ENCODE measurements at regions not wholly inside any gene's neighbourhood (a gene's known extent, or its start where the extent isn't known, plus 50 kb on each side); places are given as distances from the start of the nearest gene placed in this dataset.
A peak's percentile ranks its signal among the peaks of the same experiment; 100 is the strongest.

GRCh38 chr2:239499726-239500573, 99.1 kb upstream of the HDAC4 start:
- no peak for DNase-seq (ENCODE audit: low read depth)
- in situ Hi-C loops (cut with HindIII; ENCODE audit: low pct_unique_long_range_greater_than_20kb, low sequenced_read_pairs) = no loop called here

DNA sequence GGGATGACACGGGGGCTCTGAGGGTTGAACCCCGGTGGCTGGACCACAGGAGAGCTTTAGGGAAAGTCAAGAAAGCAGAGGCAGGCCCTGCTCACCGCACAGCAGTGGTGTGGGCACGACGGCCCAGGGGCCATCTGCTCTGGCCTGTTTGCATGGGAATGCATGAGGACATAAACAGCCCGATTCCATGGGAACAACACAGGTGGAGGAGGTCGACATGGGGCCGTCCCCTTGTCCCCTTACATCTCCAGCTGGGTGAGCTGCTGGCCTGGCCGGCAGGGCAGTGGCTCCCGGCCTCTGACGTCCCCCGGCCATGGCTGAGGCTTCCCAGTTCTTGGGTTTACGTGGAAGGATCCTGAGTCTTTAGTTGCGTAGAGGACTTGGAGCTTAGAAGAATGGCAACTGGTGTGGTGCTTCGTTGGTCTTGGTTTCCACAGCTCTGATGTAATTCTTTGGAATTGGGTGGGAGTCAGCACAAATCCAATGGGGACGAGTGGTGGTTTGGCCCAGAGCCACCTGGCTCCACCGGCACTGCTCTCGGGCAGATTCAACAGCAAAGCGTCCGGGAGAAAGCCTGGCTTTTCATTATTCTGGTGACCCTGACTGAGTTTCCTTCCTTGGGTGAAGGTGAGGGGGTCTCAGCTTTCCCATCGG, 98.3 kb upstream of the HDAC4 start:
- in situ Hi-C loops (cut with HindIII; ENCODE audit: low pct_unique_long_range_greater_than_20kb, low sequenced_read_pairs) = no loop called here
- DNase-seq (ENCODE audit: low read depth) = no peak

DNA sequence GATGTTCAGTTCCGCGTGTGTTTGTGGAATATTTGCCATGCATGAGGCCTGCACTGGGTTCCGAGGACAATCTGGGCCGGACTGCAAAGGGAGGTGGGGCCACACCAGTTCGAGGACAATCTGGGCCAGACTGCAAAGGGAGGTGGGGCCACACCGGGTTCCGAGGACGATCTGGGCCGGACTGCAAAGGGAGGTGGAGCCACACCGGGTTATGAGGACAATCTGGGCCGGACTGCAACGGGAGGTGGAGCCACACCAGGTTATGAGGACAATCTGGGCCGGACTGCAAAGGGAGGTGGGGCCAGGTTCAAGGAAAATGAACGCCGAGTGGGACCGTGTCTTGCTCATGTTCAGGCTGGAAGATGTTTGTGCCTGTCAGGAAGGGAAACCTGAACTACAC, 97.8 kb upstream of the HDAC4 start:
- DNase-seq (ENCODE audit: low read depth) = no peak
- in situ Hi-C loops (cut with HindIII; ENCODE audit: low pct_unique_long_range_greater_than_20kb, low sequenced_read_pairs) = no loop called here

GRCh38 chr2:239496700-239497099, 95.9 kb upstream of the HDAC4 start:
- peak; percentile 32 for DNase-seq (ENCODE audit: low read depth)
- in situ Hi-C loops (cut with HindIII; ENCODE audit: low pct_unique_long_range_greater_than_20kb, low sequenced_read_pairs) = no loop called here

GRCh38 chr2:239495791-239496233, 95.0 kb upstream of the HDAC4 start:
- DNase-seq (ENCODE audit: low read depth) = no peak
- in situ Hi-C loops (cut with HindIII; ENCODE audit: low pct_unique_long_range_greater_than_20kb, low sequenced_read_pairs) = no loop called here

- in situ Hi-C loops (cut with HindIII; ENCODE audit: low pct_unique_long_range_greater_than_20kb, low sequenced_read_pairs) = no loop called here
Measured at GRCh38 chr2:239495175-239495574, 94.4 kb upstream of the HDAC4 start.

DNA sequence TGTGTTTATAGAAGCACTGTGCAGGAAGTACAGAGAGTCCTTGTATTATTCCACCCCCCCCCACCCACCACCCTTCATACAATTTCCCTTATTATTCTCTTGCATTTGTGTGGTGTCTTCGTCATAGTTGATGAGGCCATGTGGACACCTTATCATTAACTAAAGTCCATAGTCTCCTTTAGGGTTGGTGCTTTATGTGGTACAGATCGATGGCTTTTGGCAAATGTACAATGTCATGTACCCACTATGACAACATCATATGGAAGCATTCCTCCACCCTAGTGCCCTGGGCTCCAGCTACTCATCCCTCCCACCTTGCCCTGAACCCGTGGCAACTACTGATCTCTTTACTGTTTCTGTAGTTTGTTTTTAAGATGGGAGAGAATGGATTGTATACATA, 93.8 kb upstream of the HDAC4 start:
- DNase-seq (ENCODE audit: low read depth) = no peak
- in situ Hi-C loops (cut with HindIII; ENCODE audit: low pct_unique_long_range_greater_than_20kb, low sequenced_read_pairs) = no loop called here

More at GRCh38 chr2:239495175-239495574, 94.4 kb upstream of the HDAC4 start:
- DNase-seq (ENCODE audit: low read depth) = no peak

- in situ Hi-C loops (cut with HindIII; ENCODE audit: low pct_unique_long_range_greater_than_20kb, low sequenced_read_pairs) = no loop called here
- no peak for DNase-seq (ENCODE audit: low read depth)
Measured at GRCh38 chr2:239489481-239489880, 88.7 kb upstream of the HDAC4 start.

GRCh38 chr2:239488125-239488524, 87.3 kb upstream of the HDAC4 start:
- no peak for DNase-seq (ENCODE audit: low read depth)
- in situ Hi-C loops (cut with HindIII; ENCODE audit: low pct_unique_long_range_greater_than_20kb, low sequenced_read_pairs) = no loop called here

- in situ Hi-C loops (cut with HindIII; ENCODE audit: low pct_unique_long_range_greater_than_20kb, low sequenced_read_pairs) = no loop called here
- DNase-seq (ENCODE audit: low read depth) = no peak
Measured at GRCh38 chr2:239487272-239487671, 86.5 kb upstream of the HDAC4 start.

GRCh38 chr2:239485622-239486021, 84.8 kb upstream of the HDAC4 start:
- in situ Hi-C loops (cut with HindIII; ENCODE audit: low pct_unique_long_range_greater_than_20kb, low sequenced_read_pairs) = no loop called here
- no peak for DNase-seq (ENCODE audit: low read depth)

DNA sequence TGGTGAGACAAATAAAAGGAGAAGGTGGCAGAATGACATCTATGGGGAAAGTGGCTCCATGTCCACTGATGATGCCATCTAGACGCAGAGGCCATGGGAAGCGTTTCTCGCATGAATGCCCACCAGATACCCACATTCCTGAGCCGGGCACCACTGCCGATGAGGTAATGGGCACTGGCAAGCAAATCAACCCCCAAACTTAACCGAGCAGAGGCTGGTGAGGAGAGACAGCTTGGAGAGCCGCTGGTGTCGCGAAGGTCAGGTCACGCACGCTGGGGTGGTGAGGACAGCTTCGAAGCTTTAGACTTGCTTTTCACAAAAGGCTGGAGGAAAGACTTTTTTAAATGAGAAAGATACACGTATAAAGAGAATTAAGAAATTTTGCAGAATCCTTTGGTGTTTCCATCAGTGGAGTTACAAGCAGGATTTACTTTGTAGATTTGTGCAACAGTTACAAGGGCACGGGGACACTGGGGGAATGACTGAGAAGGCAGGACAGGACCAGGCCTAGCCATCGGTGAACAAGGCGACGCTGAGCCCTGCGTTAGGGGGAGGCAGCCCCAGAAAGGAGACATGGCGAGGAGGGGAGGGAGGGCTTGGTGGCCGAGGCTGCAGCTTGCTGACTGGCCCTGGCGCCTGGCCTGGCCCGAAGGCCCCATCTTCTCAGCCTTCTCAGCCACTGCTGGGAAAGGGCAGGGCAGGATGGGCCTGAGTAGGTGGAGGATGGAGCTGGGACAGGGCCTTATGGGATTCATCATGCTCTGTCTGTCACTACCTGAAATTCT, 83.9 kb upstream of the HDAC4 start:
- in situ Hi-C loops (cut with HindIII; ENCODE audit: low pct_unique_long_range_greater_than_20kb, low sequenced_read_pairs) = no loop called here

DNA sequence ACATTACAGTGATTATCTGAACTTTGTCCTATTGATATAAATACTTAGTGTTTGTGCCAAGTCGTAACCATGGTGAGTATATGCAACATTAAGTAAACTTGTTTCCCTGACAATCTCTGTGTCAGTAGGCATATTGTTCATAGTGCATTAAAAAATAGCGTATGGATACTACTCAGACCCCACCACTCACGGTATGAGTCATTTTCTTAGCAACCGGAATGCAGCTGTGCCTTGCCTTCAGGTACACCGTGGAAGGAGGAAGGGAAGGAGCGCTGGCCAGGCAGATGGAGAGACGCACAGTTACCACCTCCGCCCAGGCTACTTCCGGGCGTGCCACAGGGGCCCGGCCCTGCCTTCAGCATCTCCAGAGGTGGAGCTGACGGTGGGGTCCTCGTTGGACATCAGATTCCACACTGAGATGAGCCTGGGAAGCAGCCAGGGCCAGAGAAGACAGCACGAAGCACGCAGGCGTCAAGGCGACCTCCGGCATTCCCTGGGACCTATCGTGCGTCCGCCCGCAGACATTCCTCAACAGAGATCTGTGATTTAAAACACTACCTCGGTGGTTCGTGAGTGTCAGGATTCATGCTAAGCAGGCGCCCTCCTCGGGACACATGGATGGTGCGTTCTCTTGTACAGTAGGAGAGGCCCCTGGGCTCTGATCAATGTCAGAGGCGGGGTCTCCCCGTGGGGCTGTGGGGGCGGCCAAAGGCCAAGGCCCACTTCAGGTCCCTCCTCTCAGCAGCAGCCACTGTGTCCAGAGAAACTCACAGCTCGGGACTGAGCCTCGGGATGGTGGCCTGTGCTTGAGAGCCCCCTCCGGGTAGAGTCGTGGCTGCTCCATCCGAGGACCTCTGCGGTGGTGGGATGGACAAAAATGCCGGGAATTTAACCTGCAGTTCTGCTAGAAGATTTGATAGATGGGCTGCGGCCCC, 82.2 kb upstream of the HDAC4 start:
- DNase-seq (ENCODE audit: low read depth) = no peak
- in situ Hi-C loops (cut with HindIII; ENCODE audit: low pct_unique_long_range_greater_than_20kb, low sequenced_read_pairs) = no loop called here

More for the DNA sequence above, 83.9 kb upstream of the HDAC4 start:
- DNase-seq (ENCODE audit: low read depth) = no peak

- no peak for DNase-seq (ENCODE audit: low read depth)
- in situ Hi-C loops (cut with HindIII; ENCODE audit: low pct_unique_long_range_greater_than_20kb, low sequenced_read_pairs) = no loop called here
Measured at GRCh38 chr2:239479471-239479870, 78.7 kb upstream of the HDAC4 start.

- DNase-seq (ENCODE audit: low read depth) = no peak
- in situ Hi-C loops (cut with HindIII; ENCODE audit: low pct_unique_long_range_greater_than_20kb, low sequenced_read_pairs) = no loop called here
Measured at GRCh38 chr2:239477591-239477990, 76.8 kb upstream of the HDAC4 start.

GRCh38 chr2:239476757-239477585, 76.2 kb upstream of the HDAC4 start:
- in situ Hi-C loops (cut with HindIII; ENCODE audit: low pct_unique_long_range_greater_than_20kb, low sequenced_read_pairs) = no loop called here
- DNase-seq (ENCODE audit: low read depth) = no peak

DNA sequence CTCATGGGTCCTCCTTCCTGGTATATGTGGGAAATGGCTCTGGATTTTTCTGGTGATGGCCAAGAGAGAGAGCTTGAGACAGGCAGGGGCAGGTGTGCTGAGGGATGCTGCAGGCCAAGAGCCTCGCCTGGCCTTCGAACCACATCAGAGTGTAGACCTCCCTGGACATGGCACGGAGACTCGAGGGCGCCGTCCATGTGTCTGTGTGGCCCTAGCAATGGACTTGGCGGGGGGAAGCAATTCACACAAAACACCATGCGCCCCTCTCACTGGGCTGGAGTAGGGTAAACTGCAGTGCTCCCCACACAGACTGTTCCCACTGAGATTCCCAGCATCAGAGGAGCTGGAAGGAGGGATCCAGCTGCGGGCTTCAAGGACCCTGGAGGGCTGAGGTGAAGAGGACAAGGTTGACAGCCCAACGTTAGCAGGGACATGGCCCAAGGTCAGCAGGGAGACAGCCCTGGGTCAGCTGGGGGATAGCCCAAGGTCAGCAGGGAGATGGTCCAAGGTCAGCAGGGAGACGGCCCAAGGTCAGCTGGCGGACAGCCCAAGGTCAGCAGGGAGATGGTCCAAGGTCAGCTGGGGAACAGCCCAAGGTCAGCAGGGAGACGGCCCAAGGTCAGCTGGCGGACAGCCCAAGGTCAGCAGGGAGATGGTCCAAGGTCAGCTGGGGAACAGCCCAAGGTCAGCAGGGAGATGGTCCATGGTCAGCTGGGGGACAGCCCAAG, 75.4 kb upstream of the HDAC4 start:
- in situ Hi-C loops (cut with HindIII; ENCODE audit: low pct_unique_long_range_greater_than_20kb, low sequenced_read_pairs) = no loop called here
- no peak for DNase-seq (ENCODE audit: low read depth)

All from Caki2 (cell line).